Ovary (tissue), 3 donors: ENCODE measurements at regions not wholly inside any gene's neighbourhood (a gene's known extent, or its start where the extent isn't known, plus 50 kb on each side); places are given as distances from the start of the nearest gene placed in this dataset.

Experiments
- EP300 ChIP-seq: sonication (generic); formaldehyde crosslinking; IDR thresholded peaks from one replicate; pipeline ENCODE4 v1.6.1; 2017; ENCODE audit warnings: antibody characterized with exemption
- POLR2A ChIP-seq: fragments of 450-650 bp; IDR thresholded peaks from one replicate; pipeline ENCODE4 v1.6.1; 2017; ENCODE audit warnings: antibody characterized with exemption, mild to moderate bottlenecking, moderate library complexity
- TF ChIP-seq, protein P1 (sequence below), 3 donors: fragments of 450-650 bp in 2 of 3; fragments of 200-600 bp in 1 of 3; IDR thresholded peaks; one replicate each; pipeline versions ENCODE4 v1.5.1 to v1.8.0; 2016 to 2022; ENCODE audit warnings: antibody characterized with exemption in 3 of 3, mild to moderate bottlenecking in 1 of 3
- donor health status: DM: no; HTN: no; CAD: no.

DNA sequence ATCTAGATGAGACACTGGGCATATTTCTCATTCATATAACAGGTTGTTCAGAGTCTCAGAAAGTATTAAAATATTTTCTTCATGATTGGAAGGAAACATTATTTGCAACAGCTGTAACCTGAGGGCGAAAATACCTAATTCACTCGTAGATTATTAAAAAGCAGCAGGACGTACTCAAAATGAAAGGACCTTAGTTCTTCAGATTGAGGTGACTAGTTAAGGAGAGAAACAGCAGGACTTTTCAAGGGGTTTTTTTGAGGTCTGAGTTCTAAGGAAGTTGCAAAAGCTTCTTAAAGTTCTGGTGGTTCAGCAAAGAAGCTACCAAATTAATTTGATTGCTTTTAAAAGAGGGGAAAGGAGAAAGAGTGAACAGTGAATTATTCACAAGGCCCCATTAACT is 174.9 kb downstream of the TMEM161B start:
- TF ChIP-seq, protein P1, sequence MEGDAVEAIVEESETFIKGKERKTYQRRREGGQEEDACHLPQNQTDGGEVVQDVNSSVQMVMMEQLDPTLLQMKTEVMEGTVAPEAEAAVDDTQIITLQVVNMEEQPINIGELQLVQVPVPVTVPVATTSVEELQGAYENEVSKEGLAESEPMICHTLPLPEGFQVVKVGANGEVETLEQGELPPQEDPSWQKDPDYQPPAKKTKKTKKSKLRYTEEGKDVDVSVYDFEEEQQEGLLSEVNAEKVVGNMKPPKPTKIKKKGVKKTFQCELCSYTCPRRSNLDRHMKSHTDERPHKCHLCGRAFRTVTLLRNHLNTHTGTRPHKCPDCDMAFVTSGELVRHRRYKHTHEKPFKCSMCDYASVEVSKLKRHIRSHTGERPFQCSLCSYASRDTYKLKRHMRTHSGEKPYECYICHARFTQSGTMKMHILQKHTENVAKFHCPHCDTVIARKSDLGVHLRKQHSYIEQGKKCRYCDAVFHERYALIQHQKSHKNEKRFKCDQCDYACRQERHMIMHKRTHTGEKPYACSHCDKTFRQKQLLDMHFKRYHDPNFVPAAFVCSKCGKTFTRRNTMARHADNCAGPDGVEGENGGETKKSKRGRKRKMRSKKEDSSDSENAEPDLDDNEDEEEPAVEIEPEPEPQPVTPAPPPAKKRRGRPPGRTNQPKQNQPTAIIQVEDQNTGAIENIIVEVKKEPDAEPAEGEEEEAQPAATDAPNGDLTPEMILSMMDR (IDR thresholded peaks at IDR 0.05) = no peak
- TF ChIP-seq EP300 = no peak
- no peak for TF ChIP-seq POLR2A
